HG03064 (cell line): ENCODE measurements at regions not wholly inside any gene's neighbourhood (a gene's known extent, or its start where the extent isn't known, plus 50 kb on each side); places are given as distances from the start of the nearest gene placed in this dataset.

Experiments
- ATAC-seq: cut with Tn5 transposase; IDR thresholded peaks from one replicate; pipeline ENCODE4 v1.9.1; 2021; ENCODE audit warnings: low read depth; ENCODE audit not compliant: unreplicated experiment

- no peak for ATAC-seq
Measured at GRCh38 chr13:61722119-61722518, 306.5 kb upstream of the PCDH20 start.

- no peak for ATAC-seq
Measured at GRCh38 chr13:61712621-61713020, 297.0 kb upstream of the PCDH20 start.

GRCh38 chr13:61709258-61709657 is 293.6 kb upstream of the PCDH20 start:
- ATAC-seq, result no peak

GRCh38 chr13:61706899-61707298 is 291.2 kb upstream of the PCDH20 start:
- no peak for ATAC-seq

- ATAC-seq, result no peak
Measured at GRCh38 chr13:61700620-61701019, 285.0 kb upstream of the PCDH20 start.

GRCh38 chr13:61700181-61700580 is 284.5 kb upstream of the PCDH20 start:
- ATAC-seq, result no peak

- ATAC-seq, result no peak
Measured at GRCh38 chr13:61696676-61697075, 281.0 kb upstream of the PCDH20 start.

- ATAC-seq, result no peak
Measured at GRCh38 chr13:61695147-61695546, 279.5 kb upstream of the PCDH20 start.

- no peak for ATAC-seq
Measured at GRCh38 chr13:61692691-61693090, 277.0 kb upstream of the PCDH20 start.

GRCh38 chr13:61685682-61686012 is 270.0 kb upstream of the PCDH20 start:
- ATAC-seq, result no peak

GRCh38 chr13:61684976-61685681 is 269.5 kb upstream of the PCDH20 start:
- ATAC-seq, result no peak

GRCh38 chr13:61672756-61673155 is 257.1 kb upstream of the PCDH20 start:
- ATAC-seq, result no peak

- ATAC-seq, result no peak
Measured at GRCh38 chr13:61670384-61671161, 254.9 kb upstream of the PCDH20 start.

- ATAC-seq, result no peak
Measured at GRCh38 chr13:61664801-61665705, 249.4 kb upstream of the PCDH20 start.

- ATAC-seq, result no peak
Measured at GRCh38 chr13:61654481-61654880, 238.8 kb upstream of the PCDH20 start.

GRCh38 chr13:61648547-61648946 is 232.9 kb upstream of the PCDH20 start:
- ATAC-seq, result no peak

GRCh38 chr13:61612192-61612591 is 196.5 kb upstream of the PCDH20 start:
- no peak for ATAC-seq

- no peak for ATAC-seq
Measured at GRCh38 chr13:61608138-61608537, 192.5 kb upstream of the PCDH20 start.

- no peak for ATAC-seq
Measured at GRCh38 chr13:61600360-61601033, 184.8 kb upstream of the PCDH20 start.

GRCh38 chr13:61592489-61592888 is 176.8 kb upstream of the PCDH20 start:
- ATAC-seq, result no peak

- no peak for ATAC-seq
Measured at GRCh38 chr13:61575973-61576372, 160.3 kb upstream of the PCDH20 start.
